Thyroid gland (tissue), 4 donors: ENCODE measurements at regions not wholly inside any gene's neighbourhood (a gene's known extent, or its start where the extent isn't known, plus 50 kb on each side); places are given as distances from the start of the nearest gene placed in this dataset.

ENCODE experiments used
- CTCF ChIP-seq, 6 experiments: fragments of 200-600 bp in 3 of 6; fragments of 450-650 bp in 3 of 6; sonication (generic) in 3 of 6; IDR thresholded peaks; one replicate each; pipeline ENCODE4 v1.5.1; 2016 to 2019; ENCODE audit warnings: antibody characterized with exemption in 6 of 6, mild to moderate bottlenecking in 2 of 6, inconsistent platforms in 1 of 6, moderate library complexity in 1 of 6
- POLR2A ChIP-seq, 2 donors: fragments of 450-650 bp; IDR thresholded peaks; one replicate each; pipeline ENCODE4 v1.6.1; 2017; ENCODE audit warnings: antibody characterized with exemption in 2 of 2, mild to moderate bottlenecking in 2 of 2, moderate library complexity in 1 of 2

DNA sequence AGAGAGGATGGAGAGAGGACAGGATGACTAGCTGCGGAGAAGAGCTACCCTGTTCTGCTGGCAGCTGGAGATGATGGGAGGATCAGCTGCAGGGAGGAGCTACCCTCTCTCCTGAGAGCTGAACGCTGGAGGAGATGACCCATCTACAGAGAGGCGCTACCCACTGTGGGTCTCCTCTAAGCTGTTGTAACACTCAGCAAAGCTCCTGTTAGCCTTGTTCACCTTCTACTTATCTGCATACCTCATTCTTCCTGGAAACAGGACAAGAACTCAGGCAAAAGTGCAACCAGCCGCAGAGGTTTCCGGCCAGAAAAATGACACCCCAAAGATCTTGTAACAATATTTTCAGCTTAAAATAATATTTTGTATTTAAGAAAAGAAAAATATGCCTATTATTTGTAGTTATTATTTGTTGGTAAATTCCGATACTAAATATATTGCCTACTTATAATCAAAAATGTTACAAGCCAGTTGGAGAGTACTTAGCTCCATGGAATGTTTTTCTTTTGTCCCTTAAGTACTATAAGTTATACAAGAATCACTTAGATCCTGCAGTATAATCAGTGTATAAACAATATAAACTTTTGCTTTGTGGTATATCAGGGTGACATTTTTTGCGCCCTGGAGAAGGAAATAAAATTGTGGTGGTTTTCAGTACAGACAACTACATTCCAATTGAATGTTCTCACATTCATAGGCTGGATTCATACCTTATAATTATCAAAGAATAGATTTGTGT, 1188.0 kb upstream of the CADM2 start:
- TF ChIP-seq CTCF (IDR thresholded peaks at IDR 0.05): no peak
- TF ChIP-seq POLR2A (IDR thresholded peaks at IDR 0.05): no peak
